ENCODE measurements at regions not wholly inside any gene's neighbourhood (a gene's known extent, or its start where the extent isn't known, plus 50 kb on each side); places are given as distances from the start of the nearest gene placed in this dataset.

DNA sequence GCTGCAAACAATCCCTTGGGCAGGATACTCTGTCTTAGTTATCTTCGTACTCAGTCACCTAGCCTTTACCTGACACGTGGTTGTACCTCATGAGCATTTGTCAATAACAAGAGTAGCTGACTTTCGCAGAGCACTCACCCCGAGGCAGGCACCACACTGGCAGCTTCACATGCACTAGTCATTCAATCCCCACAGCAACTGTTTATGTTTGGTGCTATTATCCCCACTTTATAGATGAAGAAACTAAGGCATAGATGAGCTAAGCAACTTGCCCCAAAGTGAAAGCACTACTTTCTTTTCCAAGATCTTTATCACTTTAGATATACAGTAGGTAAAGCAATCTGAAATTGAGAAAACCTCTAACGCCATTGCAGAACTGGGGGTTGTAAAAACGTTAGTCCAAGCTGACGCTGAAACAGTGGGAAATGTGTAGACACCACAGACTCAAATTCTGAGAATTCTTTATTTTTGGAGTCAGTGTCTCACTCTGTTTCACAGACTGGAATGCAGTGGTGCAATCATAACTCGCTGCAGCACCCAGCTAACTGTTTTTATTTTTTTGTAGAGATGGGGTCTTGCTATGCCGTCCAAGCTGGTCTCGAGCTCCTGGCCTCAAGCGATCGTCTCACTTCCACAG is 446.0 kb downstream of the FOXO1 start:
- TF ChIP-seq, protein P1, sequence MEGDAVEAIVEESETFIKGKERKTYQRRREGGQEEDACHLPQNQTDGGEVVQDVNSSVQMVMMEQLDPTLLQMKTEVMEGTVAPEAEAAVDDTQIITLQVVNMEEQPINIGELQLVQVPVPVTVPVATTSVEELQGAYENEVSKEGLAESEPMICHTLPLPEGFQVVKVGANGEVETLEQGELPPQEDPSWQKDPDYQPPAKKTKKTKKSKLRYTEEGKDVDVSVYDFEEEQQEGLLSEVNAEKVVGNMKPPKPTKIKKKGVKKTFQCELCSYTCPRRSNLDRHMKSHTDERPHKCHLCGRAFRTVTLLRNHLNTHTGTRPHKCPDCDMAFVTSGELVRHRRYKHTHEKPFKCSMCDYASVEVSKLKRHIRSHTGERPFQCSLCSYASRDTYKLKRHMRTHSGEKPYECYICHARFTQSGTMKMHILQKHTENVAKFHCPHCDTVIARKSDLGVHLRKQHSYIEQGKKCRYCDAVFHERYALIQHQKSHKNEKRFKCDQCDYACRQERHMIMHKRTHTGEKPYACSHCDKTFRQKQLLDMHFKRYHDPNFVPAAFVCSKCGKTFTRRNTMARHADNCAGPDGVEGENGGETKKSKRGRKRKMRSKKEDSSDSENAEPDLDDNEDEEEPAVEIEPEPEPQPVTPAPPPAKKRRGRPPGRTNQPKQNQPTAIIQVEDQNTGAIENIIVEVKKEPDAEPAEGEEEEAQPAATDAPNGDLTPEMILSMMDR (IDR thresholded peaks at IDR 0.05): no peak
- no peak for TF ChIP-seq POLR2A (IDR thresholded peaks at IDR 0.05)
- TF ChIP-seq POLR2AphosphoS5 (IDR thresholded peaks at IDR 0.05): no peak
